ENCODE measurements at regions not wholly inside any gene's neighbourhood (a gene's known extent, or its start where the extent isn't known, plus 50 kb on each side); places are given as distances from the start of the nearest gene placed in this dataset.
"Not testable (repeated sequence)": the region's sequence is repeated elsewhere in the genome, so short reads cannot be mapped to it uniquely, and the experiment has no call there.

- DNase-seq: no peak
These were observed 162.6 kb downstream of the MTERF1 start for GRCh38 chr7:91717681-91718470.

GRCh38 chr7:91719008-91719407 lies 161.5 kb downstream of the MTERF1 start:
- no peak for DNase-seq

GRCh38 chr7:91720260-91720937 lies 160.1 kb downstream of the MTERF1 start:
- DNase-seq: no peak

GRCh38 chr7:91722831-91723230 lies 157.7 kb downstream of the MTERF1 start:
- DNase-seq: no peak

- DNase-seq: not testable (repeated sequence)
These were observed 151.5 kb downstream of the MTERF1 start for GRCh38 chr7:91729046-91729445.

GRCh38 chr7:91731976-91732375 lies 148.5 kb downstream of the MTERF1 start:
- no peak for DNase-seq

GRCh38 chr7:91749418-91749817 lies 131.1 kb downstream of the MTERF1 start:
- DNase-seq: no peak

- DNase-seq: peak; percentile 77
These were observed 130.4 kb downstream of the MTERF1 start for GRCh38 chr7:91750091-91750490.

GRCh38 chr7:91752102-91752501 lies 128.4 kb downstream of the MTERF1 start:
- DNase-seq: peak; percentile 66

GRCh38 chr7:91754280-91754679 lies 126.2 kb downstream of the MTERF1 start:
- DNase-seq: not testable (repeated sequence)

GRCh38 chr7:91755121-91755520 lies 125.4 kb downstream of the MTERF1 start:
- not testable (repeated sequence) for DNase-seq

GRCh38 chr7:91759205-91759863 lies 121.2 kb downstream of the MTERF1 start:
- no peak for DNase-seq

- DNase-seq: no peak
These were observed 112.7 kb downstream of the MTERF1 start for GRCh38 chr7:91767820-91768219.

- no peak for DNase-seq
These were observed 109.1 kb downstream of the MTERF1 start for GRCh38 chr7:91771394-91771793.

- DNase-seq: no peak
These were observed 108.3 kb downstream of the MTERF1 start for GRCh38 chr7:91771921-91772815.

GRCh38 chr7:91776171-91776570 lies 104.3 kb downstream of the MTERF1 start:
- DNase-seq: no peak

- no peak for DNase-seq
These were observed 103.0 kb downstream of the MTERF1 start for GRCh38 chr7:91777522-91777921.

GRCh38 chr7:91778416-91778815 lies 102.1 kb downstream of the MTERF1 start:
- no peak for DNase-seq

- no peak for DNase-seq
These were observed 100.0 kb downstream of the MTERF1 start for GRCh38 chr7:91780521-91780920.

GRCh38 chr7:91784469-91784868 lies 96.0 kb downstream of the MTERF1 start:
- peak; percentile 69 for DNase-seq

- DNase-seq: no peak
These were observed 92.6 kb downstream of the MTERF1 start for GRCh38 chr7:91787931-91788330.

GRCh38 chr7:91789086-91789485 lies 91.4 kb downstream of the MTERF1 start:
- no peak for DNase-seq

- no peak for DNase-seq
These were observed 90.9 kb downstream of the MTERF1 start for GRCh38 chr7:91789558-91789957.
